Gastroesophageal sphincter (tissue), 3 donors: ENCODE measurements at regions not wholly inside any gene's neighbourhood (a gene's known extent, or its start where the extent isn't known, plus 50 kb on each side); places are given as distances from the start of the nearest gene placed in this dataset.

ENCODE experiments used
- EP300 ChIP-seq: sonication (generic); formaldehyde crosslinking; IDR thresholded peaks from one replicate; pipeline ENCODE4 v1.6.1; 2017; ENCODE audit warnings: antibody characterized with exemption, mild to moderate bottlenecking
- POLR2A ChIP-seq, 2 donors: fragments of 450-650 bp; IDR thresholded peaks; one replicate each; pipeline ENCODE4 v1.6.1; 2017; ENCODE audit warnings: antibody characterized with exemption in 2 of 2, mild to moderate bottlenecking in 2 of 2, moderate library complexity in 1 of 2
- TF ChIP-seq, protein P1 (sequence below), 4 experiments: fragments of 200-600 bp in 2 of 4; fragments of 450-650 bp in 2 of 4; sonication (generic) in 1 of 4; IDR thresholded peaks; one replicate each; pipeline ENCODE4 v1.5.1; 2017 to 2019; ENCODE audit warnings: antibody characterized with exemption in 4 of 4, mild to moderate bottlenecking in 2 of 4, moderate library complexity in 2 of 4

DNA sequence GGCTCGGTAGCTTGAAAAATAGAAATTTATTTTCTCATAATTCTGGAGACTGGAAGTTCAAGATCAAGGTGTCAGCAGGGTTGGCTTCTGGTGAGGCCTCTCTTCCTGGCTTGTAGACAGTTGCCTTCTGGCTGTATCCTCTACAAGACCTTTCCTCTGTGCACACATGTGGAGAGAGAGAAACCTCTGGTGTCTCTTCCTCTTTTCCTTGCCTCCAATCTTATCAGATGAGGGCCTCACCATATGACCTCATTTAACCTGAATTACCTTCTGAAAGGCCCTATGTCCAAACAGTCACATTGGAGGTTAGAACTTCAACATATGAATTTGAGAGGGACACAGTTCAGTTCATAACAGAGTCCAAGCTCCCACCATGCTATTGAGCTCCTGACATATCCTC lies 166.4 kb downstream of the TTC8 start:
- TF ChIP-seq, protein P1, sequence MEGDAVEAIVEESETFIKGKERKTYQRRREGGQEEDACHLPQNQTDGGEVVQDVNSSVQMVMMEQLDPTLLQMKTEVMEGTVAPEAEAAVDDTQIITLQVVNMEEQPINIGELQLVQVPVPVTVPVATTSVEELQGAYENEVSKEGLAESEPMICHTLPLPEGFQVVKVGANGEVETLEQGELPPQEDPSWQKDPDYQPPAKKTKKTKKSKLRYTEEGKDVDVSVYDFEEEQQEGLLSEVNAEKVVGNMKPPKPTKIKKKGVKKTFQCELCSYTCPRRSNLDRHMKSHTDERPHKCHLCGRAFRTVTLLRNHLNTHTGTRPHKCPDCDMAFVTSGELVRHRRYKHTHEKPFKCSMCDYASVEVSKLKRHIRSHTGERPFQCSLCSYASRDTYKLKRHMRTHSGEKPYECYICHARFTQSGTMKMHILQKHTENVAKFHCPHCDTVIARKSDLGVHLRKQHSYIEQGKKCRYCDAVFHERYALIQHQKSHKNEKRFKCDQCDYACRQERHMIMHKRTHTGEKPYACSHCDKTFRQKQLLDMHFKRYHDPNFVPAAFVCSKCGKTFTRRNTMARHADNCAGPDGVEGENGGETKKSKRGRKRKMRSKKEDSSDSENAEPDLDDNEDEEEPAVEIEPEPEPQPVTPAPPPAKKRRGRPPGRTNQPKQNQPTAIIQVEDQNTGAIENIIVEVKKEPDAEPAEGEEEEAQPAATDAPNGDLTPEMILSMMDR (IDR thresholded peaks at IDR 0.05) = no peak
- TF ChIP-seq POLR2A (IDR thresholded peaks at IDR 0.05) (no peak), EP300 (no peak)
